NCI-H526 treated with DMSO at 0.1 percent for 48 hours (cell line): ENCODE measurements at regions not wholly inside any gene's neighbourhood (a gene's known extent, or its start where the extent isn't known, plus 50 kb on each side); places are given as distances from the start of the nearest gene placed in this dataset.
"Not testable (repeated sequence)": the region's sequence is repeated elsewhere in the genome, so short reads cannot be mapped to it uniquely, and the experiment has no call there.

ENCODE experiments used
- DNase-seq: peaks from one replicate; lab custom pipeline; 2025; lab: John Stamatoyannopoulos, UW

DNA sequence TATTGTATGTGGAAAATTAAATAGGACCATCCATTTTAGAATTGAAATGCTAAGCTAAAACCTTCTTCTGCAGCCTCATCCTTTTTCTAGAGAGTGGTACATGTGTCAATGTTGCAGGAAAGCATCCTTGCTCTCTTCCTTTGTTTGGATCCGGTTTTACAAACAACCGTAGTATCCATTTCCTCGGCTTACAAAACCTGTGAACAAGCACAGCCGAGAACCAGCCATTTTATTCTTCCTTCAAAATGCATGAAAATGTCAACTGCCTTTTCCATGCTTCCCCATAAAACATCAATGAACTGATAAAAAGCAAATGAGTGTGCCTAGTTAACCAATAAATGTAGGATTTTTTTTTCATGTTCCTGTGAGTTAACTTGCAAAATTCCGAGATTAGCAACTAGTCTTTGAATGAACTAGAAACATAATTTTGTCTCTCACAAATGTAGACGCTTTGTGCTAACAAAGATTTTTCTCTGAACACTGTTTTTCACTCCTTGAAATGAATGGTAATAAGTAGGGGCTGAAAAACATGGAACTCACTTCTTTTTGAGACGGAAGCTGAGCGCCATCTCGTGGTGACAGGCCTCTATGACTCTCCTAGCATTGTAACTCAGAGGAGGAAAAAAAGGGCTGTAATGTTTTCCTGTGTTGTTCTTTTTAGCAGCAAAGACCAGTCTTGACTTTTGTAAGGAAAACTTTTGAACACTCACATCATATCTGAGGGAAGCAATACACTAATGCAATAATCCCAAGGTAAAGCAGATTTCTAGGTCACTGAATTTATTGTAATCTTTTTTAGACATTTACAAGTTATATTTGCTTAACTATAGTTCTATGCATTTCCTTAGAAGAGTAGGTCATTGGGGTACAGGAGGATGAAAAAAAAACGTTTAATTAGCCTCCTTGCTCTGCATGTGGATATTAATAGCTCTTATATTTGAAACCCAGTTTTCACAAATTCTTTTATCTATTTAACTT, 157.4 kb upstream of the FOXG1 start:
- DNase-seq: peak; percentile 45

DNA sequence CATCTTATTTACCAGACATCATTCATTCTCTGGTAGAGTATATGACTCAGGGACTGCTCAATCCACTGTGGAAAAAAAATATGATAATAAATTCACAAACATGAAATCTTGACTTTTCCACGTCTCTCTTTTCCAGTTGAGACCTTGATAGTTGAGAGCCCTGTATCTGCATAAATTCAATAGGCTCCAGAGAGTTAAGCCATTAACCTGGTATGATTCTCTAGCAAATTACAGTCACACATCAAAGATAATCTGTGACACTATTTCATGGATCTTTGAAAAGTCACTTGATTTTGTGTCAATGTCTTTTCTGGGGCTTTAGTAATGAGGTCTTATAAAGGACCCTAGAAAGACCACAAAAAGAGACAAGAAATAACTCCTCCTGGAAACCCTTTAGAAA, 154.2 kb upstream of the FOXG1 start:
- no peak for DNase-seq

DNA sequence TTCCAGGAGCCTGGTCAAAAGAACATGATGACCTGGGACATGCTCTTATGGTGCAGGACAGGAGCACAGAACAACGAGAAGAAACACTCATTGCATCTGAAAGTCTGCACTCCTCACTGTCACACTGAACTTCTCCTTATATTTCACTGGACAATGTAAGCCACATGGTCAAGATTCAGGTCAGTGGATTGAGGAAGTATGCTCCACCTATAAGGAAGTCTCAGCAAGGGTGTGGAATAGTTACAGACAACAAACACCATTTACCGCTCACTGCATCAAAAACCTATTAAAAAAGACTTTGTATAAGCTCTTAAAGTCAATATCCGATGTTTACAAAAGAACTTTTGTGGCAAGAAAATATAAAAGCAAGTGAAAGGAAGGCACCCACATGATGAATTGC, 153.1 kb upstream of the FOXG1 start:
- no peak for DNase-seq

DNA sequence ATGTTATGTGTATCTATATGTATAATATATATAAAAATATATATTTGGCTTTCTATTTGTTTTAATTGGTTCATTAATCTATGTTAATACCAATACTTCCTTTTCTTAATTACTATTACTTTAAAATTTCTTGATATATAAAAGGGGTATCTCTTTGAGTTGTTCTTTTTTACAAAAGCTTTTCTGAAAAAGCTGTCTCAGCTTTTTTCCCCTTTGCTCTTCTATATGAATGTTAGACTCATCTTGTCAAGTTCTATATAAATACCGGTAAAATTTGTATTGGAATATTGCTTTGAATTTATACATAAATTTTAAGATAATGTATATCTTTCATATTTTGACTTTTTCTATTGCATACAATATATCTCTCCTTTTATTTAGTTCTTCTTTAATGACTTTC, 139.8 kb upstream of the FOXG1 start:
- DNase-seq: no peak

DNA sequence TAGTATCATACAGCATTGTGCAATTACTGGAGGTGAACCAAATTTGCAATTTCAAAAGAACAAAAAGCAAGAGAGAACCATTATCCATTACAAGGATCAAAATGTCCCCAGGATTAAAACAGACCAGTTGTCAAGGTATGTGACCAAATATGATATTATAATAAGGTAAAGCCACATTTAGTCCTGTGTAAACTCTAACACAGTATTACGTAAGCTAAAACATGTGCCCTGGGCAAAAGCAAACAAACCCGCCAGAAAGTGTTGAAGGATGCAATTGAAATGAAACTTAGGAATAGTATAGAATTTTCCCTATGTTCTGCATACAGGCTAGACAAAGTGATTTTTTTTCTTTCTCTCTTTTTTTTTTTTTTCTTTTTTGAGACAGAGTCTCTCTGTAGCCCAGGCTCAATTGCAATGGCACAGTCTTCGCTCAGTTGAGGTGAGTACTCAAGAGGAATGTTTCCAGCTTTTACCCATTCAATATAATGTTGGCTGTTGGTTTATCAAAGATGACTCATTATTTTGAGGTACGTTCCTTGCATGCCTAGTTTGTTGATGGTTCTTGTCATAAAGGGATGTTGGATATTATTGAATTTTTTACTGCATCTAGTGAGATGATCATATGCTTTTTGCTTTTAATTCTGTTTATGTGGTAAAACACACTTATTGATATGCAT, 137.1 kb upstream of the FOXG1 start:
- no peak for DNase-seq

DNA sequence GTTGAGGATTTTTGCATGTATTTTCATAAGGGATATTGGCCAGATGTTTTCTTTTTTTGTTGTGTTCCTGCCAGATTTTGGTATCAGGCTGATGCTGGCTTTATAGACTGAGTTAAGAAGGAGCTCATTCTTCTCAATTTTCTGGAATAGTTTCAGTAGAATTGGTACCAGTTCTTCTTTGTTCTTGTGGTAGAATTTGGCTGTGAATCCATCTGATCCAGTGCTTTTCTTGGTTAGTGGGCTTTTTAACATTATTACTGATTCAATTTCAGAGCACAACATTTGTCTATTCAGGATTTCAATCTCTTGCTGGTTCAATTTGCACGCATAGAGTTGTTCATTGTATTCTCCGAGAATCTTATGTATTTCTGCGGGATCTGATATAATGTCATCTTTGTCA, 136.5 kb upstream of the FOXG1 start:
- no peak for DNase-seq

DNA sequence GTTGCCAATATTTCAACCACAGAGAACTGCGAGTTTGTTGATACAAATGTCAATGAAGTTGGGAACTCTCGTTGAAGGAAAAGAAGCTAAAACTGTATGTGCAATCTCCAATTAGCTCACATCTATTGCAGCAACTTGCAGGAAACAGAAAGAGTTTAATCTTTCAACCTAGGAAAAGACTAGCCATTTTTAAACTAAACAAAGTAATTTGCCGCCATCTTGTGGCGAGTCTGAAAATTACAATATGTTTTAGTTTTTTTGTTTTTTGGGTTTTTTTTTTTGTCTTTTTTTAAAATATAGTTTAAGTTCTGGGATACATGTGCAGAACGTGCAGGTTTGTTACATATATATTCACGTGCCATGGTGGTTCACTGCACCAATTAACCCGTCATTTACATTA, 131.2 kb upstream of the FOXG1 start:
- no peak for DNase-seq

DNA sequence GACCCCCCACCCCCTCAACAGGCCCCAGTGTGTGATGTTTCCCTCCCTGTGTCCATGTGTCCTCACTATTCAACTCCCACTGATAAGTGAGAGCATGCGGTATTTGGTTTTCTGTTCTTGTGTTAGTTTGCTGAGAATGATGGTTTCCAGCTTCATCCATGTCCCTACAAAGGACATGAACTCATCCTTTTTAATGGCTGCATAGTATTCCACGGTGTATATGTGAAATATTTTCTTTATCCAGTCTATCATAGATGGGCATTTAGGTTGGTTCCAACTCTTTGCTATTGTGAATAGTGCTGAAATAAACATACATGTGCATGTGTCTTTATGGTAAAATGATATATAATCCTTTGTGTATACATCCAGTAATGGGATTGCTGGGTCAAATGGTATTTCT, 130.8 kb upstream of the FOXG1 start:
- DNase-seq: not testable (repeated sequence)

DNA sequence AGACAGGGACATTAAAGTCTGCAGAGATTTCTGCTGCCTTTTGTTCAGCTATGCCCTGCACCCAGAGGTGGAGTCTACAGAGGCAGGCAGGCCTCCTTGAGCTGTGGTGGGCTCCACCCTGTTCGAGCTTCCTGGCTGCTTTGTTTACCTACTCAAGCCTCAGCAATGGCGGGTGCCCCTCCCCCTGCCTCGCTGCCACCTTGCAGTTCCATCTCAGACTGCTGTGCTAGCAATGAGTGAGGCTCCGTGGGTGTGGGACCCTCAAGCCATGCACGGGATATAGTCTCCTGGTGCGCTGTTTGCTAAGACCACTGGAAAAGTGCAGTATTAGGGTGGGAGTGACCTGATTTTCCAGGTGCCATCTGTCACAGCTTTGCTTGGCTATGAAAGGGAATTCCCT, 125.4 kb upstream of the FOXG1 start:
- not testable (repeated sequence) for DNase-seq

DNA sequence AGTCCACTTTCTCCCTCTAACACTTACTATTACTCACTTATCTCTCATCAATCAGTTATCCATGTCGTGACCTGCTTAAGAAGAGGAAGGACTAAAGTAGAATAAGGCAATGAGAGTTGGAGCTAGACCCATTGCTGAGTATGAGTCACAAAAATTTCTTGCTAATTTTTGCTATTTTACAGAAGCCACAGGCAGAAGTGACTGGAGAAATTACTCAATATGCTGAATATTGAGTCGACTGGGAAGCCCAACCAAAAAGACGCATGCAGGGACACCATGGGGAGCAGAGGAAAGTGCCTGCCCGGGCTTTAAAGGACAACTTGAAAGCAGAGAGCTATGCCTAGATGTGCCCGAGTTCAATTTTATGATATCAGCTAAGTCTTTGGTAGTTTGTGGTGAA, 115.4 kb upstream of the FOXG1 start:
- DNase-seq: no peak

DNA sequence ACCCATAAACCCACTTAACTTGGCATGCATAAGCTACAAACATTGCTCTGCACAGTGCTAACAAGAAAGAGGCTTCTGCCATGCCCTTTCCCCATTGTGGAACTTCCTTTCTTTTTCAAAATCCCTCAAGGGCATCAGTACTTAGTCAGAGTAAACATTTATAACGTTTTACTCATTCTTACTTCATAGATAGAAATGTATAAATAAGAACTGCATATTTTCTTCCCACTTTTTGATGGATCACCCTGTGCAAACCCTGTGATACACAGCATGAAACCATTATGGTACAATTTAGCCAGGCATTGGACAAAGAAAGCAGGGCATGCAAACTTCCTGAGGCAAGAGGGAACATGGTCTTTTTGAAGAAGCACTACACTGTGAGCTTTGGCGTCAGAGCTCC, 113.8 kb upstream of the FOXG1 start:
- DNase-seq: no peak

DNA sequence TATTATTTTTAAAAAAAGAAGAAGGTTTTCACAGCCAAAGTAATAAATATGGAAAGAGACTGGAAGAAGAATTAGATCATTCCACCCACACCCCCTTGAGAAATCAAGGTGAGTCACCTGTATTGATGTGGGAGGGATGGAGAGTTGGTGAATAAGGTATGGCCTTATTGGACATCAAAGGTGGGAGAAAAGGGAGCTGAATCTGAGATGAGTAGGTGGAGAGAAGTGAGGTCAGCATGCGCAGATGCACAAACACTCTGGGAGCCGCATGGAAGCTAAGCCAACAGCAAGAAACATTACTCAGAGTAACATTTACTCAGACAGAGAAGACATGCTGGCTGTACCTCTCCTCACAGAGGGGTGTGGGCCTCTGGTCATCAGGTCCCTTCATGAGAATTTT, 113.1 kb upstream of the FOXG1 start:
- DNase-seq: no peak

DNA sequence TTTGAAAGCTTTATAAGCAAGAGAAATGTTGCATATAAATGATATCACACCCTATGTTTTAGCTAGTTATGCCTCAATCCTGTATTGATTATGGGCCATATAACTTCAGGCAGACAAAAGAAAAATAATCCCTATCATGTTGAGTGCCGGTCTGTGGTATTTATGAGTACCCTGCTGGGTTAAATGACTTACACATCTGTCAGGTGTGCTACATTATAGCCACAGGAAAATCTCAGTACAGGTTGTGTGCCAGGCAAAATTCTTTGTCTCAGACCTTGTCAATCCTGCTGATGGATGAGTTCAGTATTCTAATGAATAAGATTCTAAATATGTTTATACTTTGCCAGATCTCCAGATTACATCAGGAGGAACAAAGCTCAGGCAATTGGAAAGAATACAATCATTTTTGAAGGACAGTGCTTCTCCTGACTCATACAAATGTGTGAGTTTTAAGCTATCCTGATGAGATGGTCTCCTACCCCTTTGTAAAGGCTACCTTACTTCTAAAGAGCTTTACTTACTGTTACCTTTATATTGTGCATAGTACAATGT, 109.8 kb upstream of the FOXG1 start:
- DNase-seq: no peak

DNA sequence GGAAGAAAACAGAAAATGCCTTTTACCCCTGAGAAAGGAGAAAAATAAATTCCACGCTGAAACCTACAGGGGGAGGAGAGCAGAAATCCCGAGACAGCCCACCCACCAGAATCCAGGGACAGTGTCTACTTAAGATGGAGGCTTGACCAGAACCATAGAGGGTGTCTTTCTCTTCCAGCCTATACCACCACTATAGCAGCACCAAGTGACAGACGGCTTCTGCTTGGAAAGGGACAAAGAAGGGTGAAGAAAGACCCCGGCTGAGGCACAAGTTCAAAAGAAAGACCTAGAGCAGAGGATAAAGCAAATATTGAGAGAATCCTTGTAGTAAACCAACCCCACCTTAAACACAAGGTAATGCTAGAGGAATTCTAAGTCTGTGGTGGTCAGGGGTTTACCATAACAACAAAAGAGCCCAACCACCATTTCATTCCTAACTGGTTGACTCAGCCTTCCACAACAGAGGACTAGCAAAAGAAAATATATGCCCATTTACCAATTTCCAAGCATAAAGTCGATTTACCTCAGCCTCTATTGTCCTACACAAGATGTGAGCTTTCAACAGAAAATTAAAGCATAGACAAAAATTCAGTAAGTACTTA, 105.3 kb upstream of the FOXG1 start:
- no peak for DNase-seq

DNA sequence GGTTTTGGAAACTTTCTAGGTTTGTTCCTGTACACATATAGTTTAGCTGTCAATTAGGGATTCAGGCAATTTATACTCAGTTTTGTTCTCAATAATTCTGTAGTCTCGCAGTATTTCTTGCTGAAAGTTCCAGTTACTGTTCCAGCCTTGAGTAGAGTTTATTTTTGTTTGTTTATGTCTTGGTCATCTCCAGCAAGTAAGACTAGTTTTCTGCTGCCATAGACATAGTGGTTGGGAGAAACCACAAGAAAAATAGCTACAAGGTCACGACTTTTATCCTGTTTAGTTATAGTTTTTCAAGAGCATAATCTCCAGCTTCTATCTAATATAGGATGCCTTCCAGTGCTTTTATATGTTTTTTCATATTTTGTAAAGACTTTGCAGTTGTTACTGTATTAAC, 99.6 kb upstream of the FOXG1 start:
- no peak for DNase-seq

DNA sequence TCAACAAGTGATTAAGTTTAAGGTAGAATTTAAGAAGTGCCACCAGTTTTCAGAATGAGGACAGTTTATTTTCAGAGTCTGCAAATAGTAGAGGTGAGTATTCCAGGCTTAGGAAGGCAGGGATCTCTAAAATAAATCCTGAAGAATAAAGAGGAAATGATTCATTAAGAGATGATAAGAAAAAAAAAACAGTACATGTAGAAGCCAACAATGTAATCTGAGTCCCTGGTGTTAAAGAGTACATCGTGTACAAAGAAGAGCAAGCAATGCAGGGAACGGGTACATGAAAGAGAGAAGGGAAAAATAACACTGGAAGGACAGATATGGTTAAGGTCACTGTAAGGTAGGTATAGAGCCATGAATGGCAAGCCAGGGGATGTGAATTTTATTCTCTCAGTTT, 95.2 kb upstream of the FOXG1 start:
- DNase-seq: no peak

DNA sequence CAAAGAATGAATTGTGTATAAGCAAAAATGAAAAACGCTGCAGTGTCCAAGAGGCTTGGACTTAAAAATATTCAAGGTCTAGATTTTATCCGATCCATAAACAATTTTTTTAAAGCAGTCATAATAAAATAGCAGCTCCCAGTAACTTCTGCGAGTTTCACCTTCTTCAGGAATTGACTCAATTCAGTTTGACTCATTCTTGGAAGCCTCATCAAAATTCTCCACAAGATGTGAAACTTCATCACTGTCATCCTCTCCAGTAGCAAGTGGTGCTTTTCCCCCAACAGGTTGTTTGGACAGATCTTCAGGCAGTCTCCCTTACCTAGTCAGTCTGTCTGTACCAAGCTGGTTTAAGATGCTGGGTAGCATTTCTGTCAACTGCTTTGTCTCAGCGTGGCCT, 93.5 kb upstream of the FOXG1 start:
- no peak for DNase-seq

DNA sequence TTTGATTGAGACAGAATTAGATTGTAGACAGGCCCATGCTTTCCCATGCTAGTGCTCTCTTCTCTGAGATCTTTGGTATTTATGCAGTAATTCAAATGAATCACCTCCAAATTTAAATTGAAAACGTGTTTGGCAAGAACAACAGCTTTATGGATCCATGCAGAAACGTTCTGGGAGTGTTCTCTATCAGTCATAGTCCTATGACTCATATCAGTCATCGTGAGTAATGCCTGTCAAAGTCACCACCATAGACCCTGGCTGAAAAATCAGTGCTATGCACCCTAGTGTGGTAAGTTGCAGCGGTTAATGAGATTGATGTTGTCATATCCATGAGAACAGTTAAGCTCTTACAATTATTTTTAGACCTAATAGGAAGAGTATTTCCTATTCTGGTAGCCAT, 90.1 kb upstream of the FOXG1 start:
- DNase-seq: no peak

DNA sequence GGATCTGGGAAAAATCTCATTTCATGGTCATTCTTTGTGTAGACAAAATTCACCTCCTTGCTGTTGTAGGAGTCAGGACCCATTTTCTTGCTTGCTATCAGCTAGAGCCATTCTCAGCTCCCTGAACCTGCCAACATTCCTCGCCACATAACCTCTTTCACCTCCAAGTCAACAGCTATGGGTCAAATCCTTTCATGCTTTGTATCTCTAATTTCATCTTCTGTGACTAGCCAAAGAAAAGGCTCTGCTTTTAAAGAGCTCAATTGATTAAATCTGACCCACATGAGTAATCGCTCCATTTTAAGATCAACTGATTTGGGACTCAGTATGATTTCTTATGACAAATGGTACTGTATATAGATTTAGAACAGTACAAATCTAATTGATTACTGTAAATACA, 89.2 kb upstream of the FOXG1 start:
- DNase-seq: no peak

DNA sequence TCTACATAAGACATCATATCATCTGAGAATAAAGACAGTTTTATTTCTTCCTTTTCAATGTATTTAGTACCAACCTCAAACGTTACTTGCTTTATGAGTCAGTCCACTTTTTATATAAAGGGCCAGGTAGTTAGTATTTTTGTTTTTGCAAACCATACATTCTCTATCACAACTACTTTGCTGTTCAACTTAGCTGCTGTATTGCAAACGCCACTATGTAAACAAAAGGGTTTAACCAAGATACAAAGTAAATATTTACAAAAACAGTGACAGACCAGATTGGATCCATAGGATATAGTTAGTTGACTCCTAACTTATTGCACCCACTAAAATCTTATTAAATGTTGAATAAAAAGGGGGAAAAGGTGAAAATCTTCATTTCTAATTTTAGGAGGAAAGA, 87.7 kb upstream of the FOXG1 start:
- no peak for DNase-seq

DNA sequence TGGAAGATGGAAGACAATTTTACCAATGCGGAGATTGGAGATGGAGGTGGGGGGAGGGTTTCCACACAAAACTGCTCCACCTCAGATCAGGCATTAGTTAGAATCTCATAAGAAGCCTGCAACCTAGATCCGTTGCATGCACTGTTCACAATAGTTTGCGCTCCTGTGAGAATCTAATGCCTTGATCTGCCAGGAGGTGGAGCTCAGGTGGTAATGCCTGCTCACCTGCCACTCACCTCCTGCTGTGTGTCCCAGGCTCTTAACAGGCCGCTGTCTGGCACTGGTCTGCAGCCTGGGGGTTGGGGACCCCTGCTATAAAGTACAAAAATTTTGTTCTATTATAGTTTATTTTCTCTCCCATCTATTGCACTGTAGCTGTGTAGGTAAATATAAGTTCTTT, 84.9 kb upstream of the FOXG1 start:
- no peak for DNase-seq

DNA sequence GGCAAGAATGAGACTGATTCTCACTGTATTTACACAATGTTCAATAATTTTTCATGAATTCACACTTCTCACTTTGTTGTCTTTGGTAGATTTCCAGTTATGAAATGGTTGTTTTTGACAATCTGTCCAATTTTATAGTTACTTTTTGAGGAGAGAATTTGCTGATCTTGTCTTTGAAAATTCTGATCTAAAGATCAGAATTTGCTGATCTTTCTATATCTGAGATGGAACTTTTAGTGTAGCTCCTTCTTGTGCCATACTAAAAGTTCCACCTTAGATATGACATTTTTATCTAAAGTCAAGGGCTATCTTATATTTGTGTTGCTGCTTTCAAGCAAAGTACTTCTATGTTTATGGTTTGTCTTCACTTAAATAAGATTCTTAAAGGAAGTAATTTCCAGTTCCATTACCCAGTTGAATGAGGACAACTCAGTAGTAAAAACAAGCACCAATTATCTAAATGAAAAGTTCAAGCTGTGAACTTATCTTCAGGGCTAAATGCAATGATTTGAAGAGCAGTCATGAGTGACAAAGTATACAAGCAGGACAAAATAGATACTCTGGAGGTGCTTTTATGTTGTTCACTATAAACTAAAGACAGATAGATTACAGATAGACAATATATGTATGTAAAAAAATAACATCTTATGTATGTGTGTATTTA, 76.4 kb upstream of the FOXG1 start:
- DNase-seq: no peak
